HG03432 (cell line): ENCODE measurements at regions not wholly inside any gene's neighbourhood (a gene's known extent, or its start where the extent isn't known, plus 50 kb on each side); places are given as distances from the start of the nearest gene placed in this dataset.

Experiments used
- ATAC-seq: cut with Tn5 transposase; IDR thresholded peaks from one replicate; pipeline ENCODE4 v1.9.1; 2021; ENCODE audit warnings: mild to moderate bottlenecking, moderate library complexity; ENCODE audit not compliant: unreplicated experiment

DNA sequence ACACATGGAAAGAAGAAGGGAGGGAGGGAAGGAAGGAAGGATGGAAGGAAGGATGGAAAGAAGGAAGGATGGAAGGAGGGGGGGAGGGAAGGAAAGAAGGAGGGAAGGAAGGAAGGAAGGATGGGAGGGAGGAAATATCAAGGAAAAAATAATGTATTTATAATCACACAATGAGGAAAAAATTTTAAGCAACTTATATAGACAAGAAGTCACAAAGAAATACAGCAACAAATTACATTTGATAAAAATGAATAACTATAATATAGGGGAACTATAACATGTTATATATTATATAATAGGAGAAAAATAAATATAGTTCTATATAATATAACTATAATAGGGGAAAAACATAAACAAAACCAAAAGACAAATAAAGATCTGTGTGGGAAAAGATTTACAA, 441.8 kb downstream of the LRATD1 start:
- no peak for ATAC-seq

DNA sequence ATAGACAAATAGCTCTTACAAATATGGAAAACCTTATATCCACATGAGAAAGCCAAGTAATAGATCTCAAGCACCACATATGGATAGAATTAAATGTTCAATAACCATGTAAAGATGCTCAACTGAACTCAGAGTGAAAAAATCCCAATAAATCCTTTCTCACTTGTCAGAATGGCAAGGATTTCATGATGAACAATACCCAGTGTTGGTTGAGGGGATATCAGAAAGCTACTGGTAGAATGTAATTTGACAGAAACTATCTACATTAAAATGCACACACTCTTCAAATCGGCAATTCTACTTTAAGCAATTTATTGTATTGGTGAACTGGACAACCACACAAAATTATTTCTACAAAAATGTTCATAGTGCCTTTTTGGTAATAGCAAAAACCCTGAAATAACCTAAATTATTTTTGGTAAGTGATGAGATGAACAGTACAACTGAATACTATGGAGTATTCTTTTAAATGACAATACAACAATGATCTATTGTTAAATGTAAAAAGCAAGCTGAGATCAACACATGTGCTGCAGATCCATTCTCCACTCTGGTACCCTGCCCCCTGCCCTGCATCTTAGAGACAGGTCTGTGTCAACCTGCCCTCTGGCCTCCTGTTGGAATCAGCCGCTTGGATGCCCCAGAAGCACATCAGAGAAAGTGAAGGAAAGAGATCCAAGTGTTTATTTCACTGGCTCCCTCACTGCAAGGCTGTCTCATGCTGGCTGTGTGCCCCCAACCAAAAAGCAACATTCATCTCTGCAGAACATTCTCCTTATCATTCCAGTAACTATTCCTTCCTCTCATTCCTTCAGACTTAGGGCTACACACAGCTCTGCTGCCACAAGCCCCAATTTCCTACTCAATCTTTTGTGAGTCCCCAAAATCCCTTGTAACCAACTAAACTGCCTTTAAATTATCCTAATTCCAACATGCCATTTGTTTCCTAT, 442.5 kb downstream of the LRATD1 start:
- ATAC-seq = no peak

DNA sequence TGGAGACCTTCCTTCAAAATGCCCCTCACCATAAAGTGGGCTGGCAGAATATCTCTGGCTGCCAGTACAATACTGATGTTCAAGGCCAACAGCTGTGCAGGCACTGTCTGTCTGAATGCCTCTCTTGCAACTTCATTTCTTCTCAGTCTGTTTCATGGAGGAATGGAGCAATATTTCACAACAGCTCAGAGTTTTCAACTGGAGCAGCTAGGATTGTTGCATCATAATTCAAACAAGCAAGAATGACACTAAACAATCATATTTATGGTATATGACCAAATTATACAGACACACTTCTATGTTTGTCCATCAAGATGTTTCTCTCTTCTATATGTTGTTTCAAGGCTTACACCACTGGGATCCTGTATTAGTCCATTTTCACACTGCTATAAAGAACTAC, 444.2 kb downstream of the LRATD1 start:
- no peak for ATAC-seq

DNA sequence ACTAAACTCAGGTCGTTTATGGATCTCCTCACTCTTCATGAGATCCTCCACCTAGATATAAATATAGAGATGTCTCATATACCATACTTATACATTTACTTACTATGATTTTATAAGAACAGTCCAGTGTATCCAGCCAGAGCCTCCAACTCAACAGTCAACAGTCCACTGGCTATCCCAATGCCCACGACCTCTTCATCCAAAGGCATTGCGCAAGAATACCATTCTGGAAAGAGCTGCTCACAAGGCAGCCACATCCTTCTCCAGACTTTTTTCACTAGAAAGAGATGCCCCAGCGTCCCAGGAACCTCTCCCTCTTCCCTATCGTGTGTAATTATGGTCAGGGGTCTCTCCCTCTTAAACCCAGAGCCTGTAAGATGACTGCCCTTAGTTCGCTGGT, 448.8 kb downstream of the LRATD1 start:
- no peak for ATAC-seq

DNA sequence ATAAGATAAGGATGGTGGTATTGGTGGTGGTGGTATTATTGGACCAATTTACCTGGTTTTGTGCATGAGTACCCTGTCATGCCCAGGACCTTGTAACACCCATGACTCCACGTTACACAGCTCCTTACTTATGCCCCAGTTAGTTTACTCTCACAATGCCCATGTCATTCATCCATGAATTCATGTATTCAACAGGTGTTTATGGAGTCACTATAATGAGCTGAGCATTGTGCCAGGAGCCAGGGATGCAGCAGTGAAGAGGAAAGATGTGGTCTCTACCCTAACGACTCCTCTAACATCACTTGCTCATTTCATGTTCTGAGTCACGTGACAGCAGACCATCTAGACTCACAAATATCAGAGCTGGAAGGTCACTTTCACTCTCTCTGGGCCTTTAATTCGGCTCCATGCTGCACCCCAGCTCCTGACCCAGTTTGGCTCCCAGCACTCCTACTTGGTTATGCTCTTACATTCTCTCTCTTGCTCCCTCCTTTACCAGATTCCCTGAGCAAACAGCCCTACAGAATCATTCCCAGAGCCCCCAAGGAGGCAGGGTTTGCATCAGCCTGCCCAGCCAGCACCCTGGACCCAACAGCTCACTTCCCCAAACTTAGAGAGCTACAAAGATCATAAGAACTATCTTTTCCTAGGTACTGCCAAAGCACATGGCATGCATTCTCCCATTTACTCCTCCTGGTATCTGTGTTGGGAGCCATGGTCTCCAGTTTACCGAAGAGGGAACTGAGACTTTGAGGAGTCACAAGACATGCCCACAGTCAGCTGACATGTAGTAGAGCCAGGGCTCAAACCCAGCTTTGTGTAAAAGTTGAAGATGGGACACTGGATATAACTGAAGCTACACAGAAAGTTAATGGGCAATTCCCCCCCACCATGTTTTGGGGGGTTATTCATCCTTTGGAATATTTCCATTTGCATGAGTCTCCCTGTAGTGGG, 449.9 kb downstream of the LRATD1 start:
- no peak for ATAC-seq

DNA sequence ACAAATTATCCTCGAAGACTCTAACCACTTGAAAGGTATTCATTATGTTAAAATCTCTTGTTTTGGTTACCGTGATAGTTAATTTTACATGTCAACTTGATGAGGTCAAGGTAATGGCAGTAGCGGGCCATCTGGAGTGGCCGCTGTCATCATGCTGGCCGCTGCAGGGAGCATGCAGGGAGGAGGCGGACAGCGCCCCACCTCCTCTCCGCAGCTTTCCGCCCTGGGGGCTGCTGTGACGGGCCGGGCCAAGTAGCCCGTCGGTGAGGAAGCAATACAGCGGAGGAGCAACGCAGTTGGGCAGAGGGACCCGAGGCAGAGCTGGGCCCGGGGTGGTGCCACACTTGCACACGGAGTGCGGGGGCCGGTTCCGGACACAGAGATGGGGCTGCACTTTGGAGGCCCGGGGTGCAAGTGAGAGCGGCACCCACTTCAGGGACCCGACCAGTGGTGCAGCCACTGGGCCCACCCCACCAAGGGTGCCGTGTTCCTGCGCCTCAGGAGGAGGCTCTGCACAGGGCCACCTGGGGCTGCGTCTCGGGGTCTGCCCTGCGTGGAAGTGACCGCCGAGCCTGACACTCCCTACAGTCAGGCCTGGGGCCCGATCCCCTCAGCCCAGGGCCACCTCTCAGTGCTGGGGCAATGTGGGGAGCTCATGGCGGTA, 452.4 kb downstream of the LRATD1 start:
- ATAC-seq = no peak

DNA sequence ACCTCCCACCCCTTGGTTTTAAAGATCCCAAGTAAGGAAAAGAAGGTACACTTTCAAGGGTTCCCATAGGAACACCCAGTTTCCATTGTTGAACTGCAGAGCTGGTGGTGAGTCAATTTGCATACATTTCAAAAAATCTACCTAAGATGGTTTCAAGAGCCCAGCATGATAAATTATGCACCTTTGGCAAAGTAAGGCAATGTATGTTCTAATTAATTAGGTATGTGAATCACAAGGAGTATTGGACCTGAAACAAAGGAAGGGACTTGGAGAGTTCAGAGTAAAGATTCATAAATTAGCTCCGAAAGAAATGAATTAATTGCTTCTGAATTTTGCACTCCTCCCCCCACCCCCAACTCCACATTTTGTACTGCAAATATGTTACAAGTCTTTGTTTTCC, 459.7 kb downstream of the LRATD1 start:
- no peak for ATAC-seq

DNA sequence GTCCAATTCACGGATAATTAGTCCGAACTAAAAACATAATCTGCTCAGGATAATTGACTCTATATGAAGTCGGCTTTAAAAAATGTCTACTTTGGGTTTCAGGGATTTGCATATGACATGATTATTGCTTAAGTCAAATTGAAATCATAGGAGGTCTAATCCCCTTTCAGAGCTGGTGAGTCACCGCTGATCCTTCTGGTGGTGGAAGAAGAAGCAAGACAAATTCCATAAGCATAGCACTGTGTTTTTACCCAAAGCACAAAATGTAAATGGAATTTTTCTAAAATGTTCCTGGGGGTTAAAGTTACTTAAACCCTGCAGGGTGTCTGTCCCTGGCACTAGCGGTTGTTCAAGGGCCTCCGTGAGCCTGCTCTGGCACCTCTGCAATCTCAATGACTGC, 460.2 kb downstream of the LRATD1 start:
- ATAC-seq = no peak

DNA sequence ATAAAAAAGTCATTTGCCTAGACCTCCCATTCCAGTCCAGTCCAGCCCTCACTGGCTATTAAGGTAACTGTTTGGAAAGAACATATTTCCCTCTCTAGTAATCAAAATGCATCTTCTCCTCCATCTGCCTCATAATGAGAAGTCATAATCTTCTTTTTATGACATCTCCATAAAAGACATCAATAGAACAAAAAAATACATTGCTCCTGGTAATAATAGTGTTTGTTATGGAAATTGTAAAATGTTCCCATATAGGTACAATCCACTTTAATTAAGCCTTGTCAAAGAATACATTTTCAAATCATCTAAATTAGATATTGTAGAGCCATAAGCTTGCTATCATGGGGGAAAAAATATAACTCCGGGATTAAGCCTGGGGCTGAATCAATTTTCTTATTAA, 461.6 kb downstream of the LRATD1 start:
- ATAC-seq = no peak

DNA sequence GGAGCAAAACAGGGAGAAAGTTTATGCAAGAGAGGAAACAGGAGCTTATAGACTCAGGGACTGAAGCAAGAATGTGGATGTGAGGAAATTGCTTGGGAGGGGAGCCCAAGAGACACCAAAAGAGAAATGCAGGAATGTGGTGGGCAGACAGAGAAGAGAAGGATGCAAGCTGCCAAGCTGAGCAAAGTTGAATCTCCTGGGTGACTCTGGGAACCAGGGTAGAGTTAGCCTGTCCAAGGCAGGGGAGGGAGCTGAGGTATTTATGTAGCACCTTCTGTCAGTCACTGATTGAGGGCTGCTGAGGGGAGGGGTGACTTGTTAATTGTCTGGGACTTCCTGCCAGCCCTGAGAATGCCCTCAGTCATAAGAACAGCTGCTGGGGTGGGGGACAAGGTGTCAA, 464.3 kb downstream of the NBAS start:
- ATAC-seq = no peak

DNA sequence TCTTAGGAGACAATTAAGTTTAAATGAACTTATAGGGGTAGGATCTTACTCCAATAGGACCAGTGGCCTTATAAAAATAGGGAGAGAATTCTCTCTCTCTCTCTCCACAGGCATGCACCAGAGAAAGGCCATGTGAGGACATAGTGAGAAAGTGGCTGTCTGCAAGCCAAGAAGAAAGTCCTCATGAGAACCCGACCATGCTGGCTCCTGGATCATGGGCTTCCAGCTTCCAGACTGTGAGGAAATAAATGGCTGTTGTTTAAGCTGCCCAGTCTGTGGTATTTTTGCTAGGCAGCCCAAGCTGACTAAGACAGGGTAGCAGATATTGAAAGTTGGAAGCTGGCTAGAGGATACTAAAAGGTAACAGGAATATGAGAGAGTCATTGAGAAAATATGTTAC, 454.0 kb downstream of the NBAS start:
- ATAC-seq = no peak

DNA sequence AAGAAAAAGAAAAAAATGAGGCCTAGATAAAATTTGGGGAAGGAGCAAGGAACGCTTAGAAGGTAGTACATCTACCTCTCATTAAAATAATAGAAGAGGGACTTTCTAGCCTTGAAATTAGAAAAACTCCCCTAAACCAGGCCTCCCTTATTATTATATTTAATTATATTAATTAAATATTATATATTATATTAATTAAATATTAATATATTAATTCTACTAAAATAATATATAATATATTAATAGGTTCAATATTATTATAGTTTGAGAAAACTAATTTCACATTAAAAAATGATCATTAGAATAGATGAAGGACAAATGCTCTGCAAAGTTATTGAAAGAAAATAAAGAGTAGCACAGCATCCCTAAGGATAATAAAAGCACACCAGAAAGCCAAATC, 449.4 kb downstream of the NBAS start:
- no peak for ATAC-seq

DNA sequence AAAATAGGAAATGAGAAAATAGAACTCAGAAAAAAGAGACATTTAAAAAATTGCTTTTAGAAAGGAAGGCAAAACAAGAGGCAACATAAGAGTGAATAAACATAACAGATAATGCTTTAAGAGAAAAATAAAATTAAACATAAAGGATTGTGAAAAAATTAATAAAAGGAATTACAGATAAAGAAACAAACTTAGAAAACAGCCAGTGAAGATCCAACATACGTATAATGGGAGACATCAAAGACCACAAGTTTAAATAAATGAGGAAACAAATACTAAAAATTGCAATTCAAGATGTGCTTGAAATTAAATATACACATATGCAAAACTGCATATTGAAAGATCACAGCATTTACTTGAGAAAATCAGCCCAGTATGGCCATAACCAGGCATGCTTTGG, 448.9 kb downstream of the NBAS start:
- ATAC-seq = no peak

DNA sequence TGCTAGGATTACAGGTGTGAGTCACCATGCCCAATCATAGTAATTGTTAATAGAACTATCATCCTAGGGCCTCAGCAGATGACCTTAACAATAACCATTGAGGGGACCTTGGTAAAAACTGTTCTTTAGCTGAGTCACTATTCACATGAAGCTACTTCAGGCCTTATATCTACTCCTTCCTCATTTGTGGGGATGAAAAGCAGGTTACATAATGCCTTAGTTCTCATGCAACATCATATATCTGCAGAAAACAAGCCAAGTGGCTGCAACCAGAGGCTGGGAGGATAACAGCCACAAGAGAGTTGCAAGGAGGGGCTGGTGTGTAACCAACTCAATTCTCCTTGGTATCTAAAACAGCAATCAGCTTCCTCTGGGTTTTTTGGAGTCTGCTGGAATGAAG, 445.4 kb downstream of the NBAS start:
- ATAC-seq = no peak

DNA sequence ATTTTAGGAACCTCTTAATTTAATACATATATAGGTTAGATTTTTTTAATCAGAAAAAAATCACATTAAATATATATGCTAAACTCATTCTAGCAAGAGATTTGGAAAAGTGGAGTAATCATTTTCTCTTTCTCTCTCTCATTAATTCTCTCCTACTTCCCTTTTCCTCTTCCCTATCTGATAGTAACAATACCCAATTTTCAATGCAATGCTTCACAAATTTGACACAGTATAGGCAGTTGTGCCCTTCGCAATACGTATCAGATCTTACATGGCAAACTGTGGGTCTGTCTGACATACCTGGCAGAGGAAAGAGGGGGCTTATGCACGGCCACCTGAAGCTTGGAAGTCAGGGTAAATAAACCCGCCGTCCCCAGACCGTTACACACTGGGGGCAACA, 444.3 kb downstream of the NBAS start:
- no peak for ATAC-seq
